IMR-90 (cell line): ENCODE measurements at regions not wholly inside any gene's neighbourhood (a gene's known extent, or its start where the extent isn't known, plus 50 kb on each side); places are given as distances from the start of the nearest gene placed in this dataset.

ENCODE experiments used
- ATAC-seq: fragments of 200-7000 bp; cut with Tn5 transposase; 2 replicates; pipeline ENCODE4 v1.9.1; 2020; ENCODE audit warnings: low read depth, mild to moderate bottlenecking, moderate library complexity
- BruUV-seq: library from RNA; stranded (reverse); fragments of 400-500 nt; replicated peaks from 2 replicates; lab custom pipeline; 2021; lab: Mats Ljungman, UMichigan
- CTCF ChIA-PET: fragments of 300-600 bp; formaldehyde crosslinking; extraction: SDS; loops from one replicate; lab custom pipeline; 2021; ENCODE audit warnings: antibody characterized with exemption; lab: Yijun Ruan, JAX
- POLR2A ChIA-PET: fragments of 300-600 bp; sonication (Branson Sonifier 250); formaldehyde crosslinking; loops from one replicate; lab custom pipeline; 2022; ENCODE audit warnings: antibody characterized with exemption; ENCODE audit not compliant: unreplicated experiment; lab: Charles Lee
- DNase-seq: peaks from one replicate; pipeline ENCODE4 v3.0.0; 2013
- H2AFZ ChIP-seq: replicated peaks from 2 replicates; pipeline ENCODE3; 2013; ENCODE audit warnings: low read length, mild to moderate bottlenecking; ENCODE audit not compliant: poor library complexity
- H2AK5ac ChIP-seq: 2 replicates; pipeline ENCODE4 v1.6.1; 2013; ENCODE audit warnings: low read depth, low read length, inconsistent platforms
- H2AK9ac ChIP-seq: replicated peaks from 2 replicates; pipeline ENCODE3; 2013; ENCODE audit warnings: mild to moderate bottlenecking, low read depth, low read length, moderate library complexity; ENCODE audit not compliant: poor library complexity
- H2BK120ac ChIP-seq: 2 replicates; pipeline ENCODE4 v1.6.1; 2013; ENCODE audit warnings: low read depth, low read length, inconsistent platforms
- H2BK15ac ChIP-seq: 3 replicates; pipeline ENCODE4 v1.6.1; 2013; ENCODE audit warnings: low read depth, low read length, inconsistent platforms
- H2BK20ac ChIP-seq: 2 replicates; pipeline ENCODE4 v1.6.1; 2013; ENCODE audit warnings: low read depth, mild to moderate bottlenecking, inconsistent platforms, low read length, moderate library complexity
- H2BK5ac ChIP-seq: 2 replicates; pipeline ENCODE4 v1.6.1; 2013; ENCODE audit warnings: mild to moderate bottlenecking, low read depth, low read length, inconsistent platforms; ENCODE audit not compliant: poor library complexity, severe bottlenecking
- H3K14ac ChIP-seq: replicated peaks from 2 replicates; pipeline ENCODE4 v1.6.1; 2013; ENCODE audit warnings: low read depth, low read length, inconsistent platforms
- H3K18ac ChIP-seq: 2 replicates; pipeline ENCODE4 v1.6.1; 2013; ENCODE audit warnings: low read depth, low read length, control low read depth
- H3K23ac ChIP-seq: 2 replicates; pipeline ENCODE4 v1.6.1; 2013; ENCODE audit warnings: low read depth, low read length, inconsistent platforms
- H3K27ac ChIP-seq: 2 replicates; pipeline ENCODE4 v1.5.1; 2013; ENCODE audit warnings: mild to moderate bottlenecking, control low read depth, low read length; ENCODE audit not compliant: insufficient read depth
- H3K27me3 ChIP-seq: 2 replicates; pipeline ENCODE4 v1.6.1; 2013; ENCODE audit warnings: low read length; ENCODE audit not compliant: control insufficient read depth, insufficient read depth
- H3K36me3 ChIP-seq: 2 replicates; pipeline ENCODE4 v1.6.1; 2013; ENCODE audit warnings: low read length, mixed read lengths; ENCODE audit not compliant: control insufficient read depth, insufficient read depth
- H3K4ac ChIP-seq: 2 replicates; pipeline ENCODE4 v1.6.1; 2013; ENCODE audit warnings: low read depth, low read length, inconsistent platforms
- H3K4me1 ChIP-seq: 2 replicates; pipeline ENCODE4 v1.6.1; 2013; ENCODE audit warnings: low read length, mixed read lengths; ENCODE audit not compliant: control insufficient read depth, insufficient read depth
- H3K4me2 ChIP-seq: 2 replicates; pipeline ENCODE4 v1.6.1; 2013; ENCODE audit warnings: low read depth, mild to moderate bottlenecking, control low read depth, low read length, moderate library complexity
- H3K4me3 ChIP-seq: 2 replicates; pipeline ENCODE4 v1.5.1; 2013; ENCODE audit warnings: low read depth, mild to moderate bottlenecking, control low read depth, low read length, moderate library complexity; ENCODE audit not compliant: insufficient read depth
- H3K56ac ChIP-seq: 2 replicates; pipeline ENCODE4 v1.6.1; 2013; ENCODE audit warnings: low read length, inconsistent platforms; ENCODE audit not compliant: insufficient read depth; ENCODE audit errors: extremely low read depth
- H3K79me1 ChIP-seq, 2 experiments: 2 replicates each; pipeline ENCODE4 v1.6.1; 2013; ENCODE audit warnings: low read length in 2 of 2, inconsistent platforms in 1 of 2, low read depth in 1 of 2
- H3K9ac ChIP-seq: 2 replicates; pipeline ENCODE4 v1.6.1; 2013; ENCODE audit warnings: low read depth, low read length, control low read depth
- H3K9me1 ChIP-seq: 2 replicates; pipeline ENCODE4 v1.6.1; 2013; ENCODE audit warnings: low read length, inconsistent platforms; ENCODE audit not compliant: insufficient read depth
- H3K9me3 ChIP-seq: 2 replicates; pipeline ENCODE4 v1.6.1; 2013; ENCODE audit warnings: low read length; ENCODE audit not compliant: control insufficient read depth, insufficient read depth
- H4K20me1 ChIP-seq: 2 replicates; pipeline ENCODE4 v1.6.1; 2013; ENCODE audit warnings: low read length, inconsistent platforms; ENCODE audit not compliant: insufficient read depth
- H4K5ac ChIP-seq: 2 replicates; pipeline ENCODE4 v1.6.1; 2013; ENCODE audit warnings: mild to moderate bottlenecking, low read depth, low read length, control low read depth
- H4K8ac ChIP-seq, 2 experiments: 2 replicates each; pipeline ENCODE4 v1.6.1; 2013; ENCODE audit warnings: low read depth in 2 of 2, low read length in 2 of 2, control low read depth in 1 of 2, inconsistent platforms in 1 of 2
- H4K91ac ChIP-seq: 2 replicates; pipeline ENCODE4 v1.6.1; 2013; ENCODE audit warnings: low read depth, low read length, inconsistent platforms; ENCODE audit not compliant: insufficient read depth
- BHLHE40 ChIP-seq: fragments of 150-350 bp; IDR thresholded peaks from 2 replicates; pipeline ENCODE4 v1.6.1; 2016; ENCODE audit warnings: mild to moderate bottlenecking, low read depth, low read length
- CEBPB ChIP-seq: IDR thresholded peaks from 2 replicates; pipeline ENCODE4 v1.6.1; 2012; ENCODE audit warnings: low read depth, low read length, improper control_type of control experiment
- CHD1 ChIP-seq: IDR thresholded peaks from 2 replicates; pipeline ENCODE4 v1.6.1; 2012; ENCODE audit warnings: low read depth, low read length, improper control_type of control experiment
- FOS ChIP-seq: fragments of 150-350 bp; IDR thresholded peaks from 2 replicates; pipeline ENCODE4 v1.6.1; 2016; ENCODE audit warnings: low read depth, low read length
- MAFK ChIP-seq: IDR thresholded peaks from 2 replicates; pipeline ENCODE4 v1.6.1; 2012; ENCODE audit warnings: low read depth, low read length, improper control_type of control experiment
- MXI1 ChIP-seq: IDR thresholded peaks from 2 replicates; pipeline ENCODE4 v1.6.1; 2012; ENCODE audit warnings: low read depth, mild to moderate bottlenecking, low read length, moderate library complexity, borderline replicate concordance
- NFE2L2 ChIP-seq: fragments of 150-350 bp; IDR thresholded peaks from 2 replicates; pipeline ENCODE4 v1.6.1; 2016; ENCODE audit warnings: low read depth, mild to moderate bottlenecking, low read length
- POLR2A ChIP-seq: IDR thresholded peaks from 2 replicates; pipeline ENCODE4 v1.6.1; 2012; ENCODE audit warnings: mild to moderate bottlenecking, low read depth, low read length
- RAD21 ChIP-seq: IDR thresholded peaks from 2 replicates; pipeline ENCODE4 v1.6.1; 2012; ENCODE audit warnings: low read length, improper control_type of control experiment
- RCOR1 ChIP-seq: IDR thresholded peaks from 2 replicates; pipeline ENCODE4 v1.6.1; 2012; ENCODE audit warnings: mild to moderate bottlenecking, low read length, improper control_type of control experiment; ENCODE audit not compliant: insufficient replicate concordance
- RFX5 ChIP-seq: IDR thresholded peaks from 2 replicates; pipeline ENCODE4 v1.8.0; 2012; ENCODE audit warnings: low read depth, mild to moderate bottlenecking, low read length, moderate library complexity
- SMC3 ChIP-seq: fragments of 150-350 bp; IDR thresholded peaks from 2 replicates; pipeline ENCODE4 v1.6.1; 2016; ENCODE audit warnings: low read depth, mild to moderate bottlenecking, antibody characterized with exemption, low read length, moderate library complexity
- dilution Hi-C: fragments of 300-500 bp; cut with HindIII; formaldehyde crosslinking; loops from one replicate; pipeline ENCODE4 v1.14.3; 2018; ENCODE audit warnings: low sequenced_read_pairs; ENCODE audit not compliant: unreplicated experiment
- in situ Hi-C: fragments of 300-500 bp; cut with MboI; formaldehyde crosslinking; loops from 3 replicates; pipeline ENCODE4 v1.14.3; 2019; ENCODE audit warnings: low sequenced_read_pairs, inconsistent platforms, mixed read lengths
- intact Hi-C: fragments of 100-400 bp; cut with micrococcal nuclease; formaldehyde crosslinking; loops from 2 replicates; pipeline ENCODE4 v1.10.0; 2022
- TF ChIP-seq, protein P1 (sequence below): fragments of 150-350 bp; IDR thresholded peaks from 2 replicates; pipeline ENCODE4 v1.6.1; 2016; ENCODE audit warnings: low read depth, mild to moderate bottlenecking, low read length, moderate library complexity, borderline replicate concordance
- TF ChIP-seq, protein P2 (sequence below): conservative IDR thresholded peaks from 2 replicates; pipeline ENCODE4 v1.5.1; 2012; ENCODE audit warnings: mild to moderate bottlenecking, low read depth, low read length, improper control_type of control experiment

DNA sequence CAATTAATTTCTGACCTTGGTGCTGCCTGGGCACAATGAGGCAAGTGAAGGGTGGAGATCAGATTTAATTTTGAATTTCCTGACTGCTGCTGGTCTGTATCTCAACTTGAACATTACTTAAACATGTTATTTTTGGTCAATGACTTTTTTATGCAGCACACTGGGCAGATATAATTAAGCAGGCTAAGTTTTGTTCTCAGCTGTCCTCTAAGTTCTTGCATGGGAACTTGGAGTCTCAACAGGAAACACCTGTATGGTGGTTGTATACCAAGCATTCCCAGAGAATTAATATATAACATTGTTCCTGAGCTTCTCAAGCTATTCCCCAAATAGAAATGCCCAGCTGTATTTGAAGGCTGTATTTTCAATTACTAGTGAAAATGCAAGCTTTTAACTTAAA is 113.5 kb upstream of the EDNRB start:
- H2AK9ac ChIP-seq, result no peak overlapping the region
- CTCF ChIA-PET, result no interaction called here
- TF ChIP-seq RCOR1, result no peak
- TF ChIP-seq MAFK, result no peak
- TF ChIP-seq, protein P1, sequence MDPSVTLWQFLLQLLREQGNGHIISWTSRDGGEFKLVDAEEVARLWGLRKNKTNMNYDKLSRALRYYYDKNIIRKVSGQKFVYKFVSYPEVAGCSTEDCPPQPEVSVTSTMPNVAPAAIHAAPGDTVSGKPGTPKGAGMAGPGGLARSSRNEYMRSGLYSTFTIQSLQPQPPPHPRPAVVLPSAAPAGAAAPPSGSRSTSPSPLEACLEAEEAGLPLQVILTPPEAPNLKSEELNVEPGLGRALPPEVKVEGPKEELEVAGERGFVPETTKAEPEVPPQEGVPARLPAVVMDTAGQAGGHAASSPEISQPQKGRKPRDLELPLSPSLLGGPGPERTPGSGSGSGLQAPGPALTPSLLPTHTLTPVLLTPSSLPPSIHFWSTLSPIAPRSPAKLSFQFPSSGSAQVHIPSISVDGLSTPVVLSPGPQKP, result no peak
- TF ChIP-seq CHD1, result no peak
- TF ChIP-seq RAD21, result no peak
- TF ChIP-seq POLR2A, result no peak
- TF ChIP-seq BHLHE40, result no peak
- no peak for TF ChIP-seq RFX5
- TF ChIP-seq SMC3, result no peak
- TF ChIP-seq, protein P2, sequence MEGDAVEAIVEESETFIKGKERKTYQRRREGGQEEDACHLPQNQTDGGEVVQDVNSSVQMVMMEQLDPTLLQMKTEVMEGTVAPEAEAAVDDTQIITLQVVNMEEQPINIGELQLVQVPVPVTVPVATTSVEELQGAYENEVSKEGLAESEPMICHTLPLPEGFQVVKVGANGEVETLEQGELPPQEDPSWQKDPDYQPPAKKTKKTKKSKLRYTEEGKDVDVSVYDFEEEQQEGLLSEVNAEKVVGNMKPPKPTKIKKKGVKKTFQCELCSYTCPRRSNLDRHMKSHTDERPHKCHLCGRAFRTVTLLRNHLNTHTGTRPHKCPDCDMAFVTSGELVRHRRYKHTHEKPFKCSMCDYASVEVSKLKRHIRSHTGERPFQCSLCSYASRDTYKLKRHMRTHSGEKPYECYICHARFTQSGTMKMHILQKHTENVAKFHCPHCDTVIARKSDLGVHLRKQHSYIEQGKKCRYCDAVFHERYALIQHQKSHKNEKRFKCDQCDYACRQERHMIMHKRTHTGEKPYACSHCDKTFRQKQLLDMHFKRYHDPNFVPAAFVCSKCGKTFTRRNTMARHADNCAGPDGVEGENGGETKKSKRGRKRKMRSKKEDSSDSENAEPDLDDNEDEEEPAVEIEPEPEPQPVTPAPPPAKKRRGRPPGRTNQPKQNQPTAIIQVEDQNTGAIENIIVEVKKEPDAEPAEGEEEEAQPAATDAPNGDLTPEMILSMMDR, result no peak
- no peak for TF ChIP-seq MXI1
- no peak for TF ChIP-seq CEBPB
- TF ChIP-seq NFE2L2, result no peak
- no peak for TF ChIP-seq FOS
- no peak overlapping the region for H2BK5ac ChIP-seq
- no peak overlapping the region for H4K91ac ChIP-seq
- no peak overlapping the region for H3K4me3 ChIP-seq
- H3K4me1 ChIP-seq, result no peaks in the 10 kb centered on the region
- no peak overlapping the region for H4K8ac ChIP-seq
- DNase-seq (no peak), ATAC-seq (no peak)
- no peak overlapping the region for H2BK15ac ChIP-seq
- H3K27me3 ChIP-seq, result no peaks in the 10 kb centered on the region
- H3K14ac ChIP-seq, result no peak overlapping the region
- intact Hi-C loops (no loop called here), dilution Hi-C loops (no loop called here), in situ Hi-C loops (no loop called here)
- H2AK5ac ChIP-seq, result no peak overlapping the region
- no peak overlapping the region for H2BK20ac ChIP-seq
- H3K18ac ChIP-seq, result no peak overlapping the region
- H4K5ac ChIP-seq, result no peak overlapping the region
- H3K4ac ChIP-seq, result no peak overlapping the region
- no peak overlapping the region for H3K9ac ChIP-seq
- H3K36me3 ChIP-seq, result no peaks in the 10 kb centered on the region
- H3K23ac ChIP-seq, result no peak overlapping the region
- no TSS peak for BruUV-seq
- H3K56ac ChIP-seq, result no peak overlapping the region
- no peaks in the 10 kb centered on the region for H3K9me3 ChIP-seq
- no peaks in the 10 kb centered on the region for H4K20me1 ChIP-seq
- no peak overlapping the region for H2AFZ ChIP-seq
- no peaks in the 10 kb centered on the region for H3K79me1 ChIP-seq
- no peak overlapping the region for H3K4me2 ChIP-seq
- POLR2A ChIA-PET, result no interaction called here
- H3K9me1 ChIP-seq, result no peaks in the 10 kb centered on the region
- H2BK120ac ChIP-seq, result no peak overlapping the region
- no peak overlapping the region for H3K27ac ChIP-seq
